ENCODE measurements at regions not wholly inside any gene's neighbourhood (a gene's known extent, or its start where the extent isn't known, plus 50 kb on each side); places are given as distances from the start of the nearest gene placed in this dataset.

DNA sequence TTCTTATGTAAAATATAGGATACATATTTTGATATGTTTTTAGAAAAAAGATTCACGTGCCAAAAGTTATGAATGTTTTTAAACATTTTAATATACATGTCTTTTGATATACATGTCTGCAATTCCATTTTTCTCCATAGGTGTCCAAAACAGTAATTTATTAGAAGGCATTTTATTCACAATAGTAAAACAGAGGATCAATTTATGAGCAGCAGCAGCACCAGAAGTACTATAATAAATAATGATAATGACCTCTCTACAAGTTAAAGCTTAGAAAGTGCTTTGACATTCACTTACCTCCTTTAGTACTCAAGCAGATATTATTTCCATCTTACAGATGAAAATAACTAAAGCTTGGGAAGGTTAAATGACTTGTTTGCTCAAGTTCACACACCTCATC lies 96.7 kb upstream of the DBX1 start:
- H3K4me3 ChIP-seq (ENCODE audit: control insufficient read depth, low read depth, low read length), result no peak overlapping the region
- DNase-seq (ENCODE audit: low read depth), result no peak
- TF ChIP-seq, protein P1, sequence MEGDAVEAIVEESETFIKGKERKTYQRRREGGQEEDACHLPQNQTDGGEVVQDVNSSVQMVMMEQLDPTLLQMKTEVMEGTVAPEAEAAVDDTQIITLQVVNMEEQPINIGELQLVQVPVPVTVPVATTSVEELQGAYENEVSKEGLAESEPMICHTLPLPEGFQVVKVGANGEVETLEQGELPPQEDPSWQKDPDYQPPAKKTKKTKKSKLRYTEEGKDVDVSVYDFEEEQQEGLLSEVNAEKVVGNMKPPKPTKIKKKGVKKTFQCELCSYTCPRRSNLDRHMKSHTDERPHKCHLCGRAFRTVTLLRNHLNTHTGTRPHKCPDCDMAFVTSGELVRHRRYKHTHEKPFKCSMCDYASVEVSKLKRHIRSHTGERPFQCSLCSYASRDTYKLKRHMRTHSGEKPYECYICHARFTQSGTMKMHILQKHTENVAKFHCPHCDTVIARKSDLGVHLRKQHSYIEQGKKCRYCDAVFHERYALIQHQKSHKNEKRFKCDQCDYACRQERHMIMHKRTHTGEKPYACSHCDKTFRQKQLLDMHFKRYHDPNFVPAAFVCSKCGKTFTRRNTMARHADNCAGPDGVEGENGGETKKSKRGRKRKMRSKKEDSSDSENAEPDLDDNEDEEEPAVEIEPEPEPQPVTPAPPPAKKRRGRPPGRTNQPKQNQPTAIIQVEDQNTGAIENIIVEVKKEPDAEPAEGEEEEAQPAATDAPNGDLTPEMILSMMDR (conservative IDR thresholded peaks at IDR 0.05; ENCODE audit: control insufficient read depth, insufficient read depth, low read depth, low read length), result no peak

DNA sequence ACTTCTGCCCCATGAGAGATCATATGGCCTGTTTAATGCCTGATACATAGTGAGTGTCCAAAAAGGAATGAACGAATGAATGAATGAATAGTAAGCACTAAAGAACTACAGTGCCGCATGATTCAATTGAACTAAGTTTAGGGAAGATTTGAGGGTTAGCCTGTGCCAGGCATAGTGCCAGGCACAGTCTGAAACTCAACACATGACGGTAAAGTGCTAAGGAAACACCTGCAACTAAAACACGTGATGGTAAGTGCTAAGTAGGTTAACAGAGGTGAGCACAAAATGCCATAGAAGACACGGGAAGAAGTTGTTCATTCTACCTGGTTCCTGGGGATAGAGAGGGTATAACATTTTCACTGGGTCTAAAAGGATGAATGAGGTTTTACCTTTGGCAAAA lies 93.5 kb upstream of the DBX1 start:
- TF ChIP-seq, protein P1 (conservative IDR thresholded peaks at IDR 0.05; ENCODE audit: control insufficient read depth, insufficient read depth, low read depth, low read length), result no peak
- no peak for DNase-seq (ENCODE audit: low read depth)
- H3K4me3 ChIP-seq (ENCODE audit: control insufficient read depth, low read depth, low read length), result no peak overlapping the region

DNA sequence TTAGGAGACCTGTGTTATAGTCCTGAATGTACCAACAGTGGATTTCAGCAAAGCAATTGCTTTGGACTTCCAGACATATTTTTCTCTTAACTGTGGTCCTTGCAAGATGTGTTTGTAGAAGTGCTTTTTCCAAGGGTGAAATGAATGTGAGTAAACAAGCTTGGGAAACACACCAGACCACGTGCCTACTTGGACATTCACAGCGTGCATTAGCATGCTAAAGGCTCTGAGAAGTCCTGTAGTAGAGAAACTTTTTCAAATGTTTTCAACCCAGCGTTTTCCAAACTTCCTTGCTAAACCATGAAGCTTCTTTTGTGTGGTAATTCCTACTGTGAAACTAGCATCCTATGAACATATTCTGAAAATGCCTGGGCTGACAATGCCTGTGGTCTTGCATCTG lies 91.2 kb upstream of the DBX1 start:
- TF ChIP-seq, protein P1 (conservative IDR thresholded peaks at IDR 0.05; ENCODE audit: control insufficient read depth, insufficient read depth, low read depth, low read length), result no peak
- H3K4me3 ChIP-seq (ENCODE audit: control insufficient read depth, low read depth, low read length), result no peak overlapping the region
- no peak for DNase-seq (ENCODE audit: low read depth)

DNA sequence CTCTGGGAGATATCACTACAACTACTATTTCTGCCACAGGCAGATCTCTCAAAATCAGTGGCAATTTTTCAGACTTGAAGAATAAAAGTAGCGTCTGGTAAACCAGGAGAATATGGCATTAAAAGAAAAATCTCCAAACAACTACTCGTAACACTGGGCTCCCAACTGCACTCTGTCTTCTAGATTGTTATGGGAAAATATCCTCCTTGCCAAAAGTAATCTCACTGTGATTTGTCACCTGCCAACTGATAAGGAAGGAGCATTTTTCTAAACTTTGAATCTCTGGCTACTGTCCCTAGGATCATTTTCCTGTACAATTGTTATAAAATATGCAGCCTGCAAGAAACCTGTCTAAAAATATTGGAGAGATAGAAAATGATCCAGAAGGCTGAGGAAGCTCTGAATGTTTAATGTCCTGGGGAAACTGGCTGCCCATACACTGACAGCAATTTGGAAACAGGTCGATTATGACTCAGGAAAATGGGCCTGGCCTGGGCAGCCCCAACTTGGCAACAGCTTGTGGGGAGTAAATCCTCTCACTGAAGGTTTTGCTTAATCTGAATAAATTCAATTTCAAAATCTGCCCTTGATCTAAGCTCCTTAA lies 90.5 kb upstream of the DBX1 start:
- TF ChIP-seq, protein P1 (conservative IDR thresholded peaks at IDR 0.05; ENCODE audit: control insufficient read depth, insufficient read depth, low read depth, low read length), result no peak
- H3K4me3 ChIP-seq (ENCODE audit: control insufficient read depth, low read depth, low read length), result no peak overlapping the region
- no peak for DNase-seq (ENCODE audit: low read depth)

DNA sequence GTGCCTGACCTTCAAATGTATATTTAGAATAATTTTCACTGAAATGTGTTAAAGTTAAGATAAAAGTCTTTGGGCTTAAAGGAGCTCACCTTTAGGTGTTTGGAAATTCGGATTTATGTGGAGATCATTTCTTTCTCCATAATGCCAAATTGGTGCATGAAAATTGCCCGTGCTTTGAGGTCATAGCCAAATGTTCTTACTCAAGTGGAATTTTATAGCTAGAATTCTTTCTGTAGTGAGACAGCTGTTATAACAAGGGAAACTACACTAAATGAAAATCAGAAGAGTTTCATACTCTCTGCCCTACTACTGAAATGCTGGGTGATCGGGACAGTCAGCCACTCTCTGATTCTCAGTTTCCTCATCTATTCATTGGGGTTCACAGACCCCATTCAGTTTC lies 89.5 kb upstream of the DBX1 start:
- no peak overlapping the region for H3K4me3 ChIP-seq (ENCODE audit: control insufficient read depth, low read depth, low read length)
- TF ChIP-seq, protein P1 (conservative IDR thresholded peaks at IDR 0.05; ENCODE audit: control insufficient read depth, insufficient read depth, low read depth, low read length), result no peak
- DNase-seq (ENCODE audit: low read depth), result no peak

DNA sequence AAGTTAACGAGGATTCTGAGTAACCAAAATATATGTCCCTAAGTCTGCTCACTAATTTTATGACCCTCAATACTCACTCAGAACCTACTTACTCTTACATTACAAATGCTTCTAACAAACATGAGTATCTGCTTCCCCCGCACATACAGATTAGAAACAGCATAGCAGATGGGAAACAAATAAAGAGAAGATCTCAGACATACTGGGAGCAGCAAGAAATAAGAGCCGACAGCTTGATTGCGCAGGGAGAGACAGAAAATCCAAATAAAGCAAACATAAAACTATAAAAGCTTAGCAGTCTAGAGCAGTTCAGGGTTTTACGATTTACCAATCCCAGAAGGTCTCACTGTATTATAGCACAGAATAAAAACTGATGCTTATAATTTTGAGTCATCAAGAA lies 89.1 kb upstream of the DBX1 start:
- TF ChIP-seq, protein P1 (conservative IDR thresholded peaks at IDR 0.05; ENCODE audit: control insufficient read depth, insufficient read depth, low read depth, low read length), result no peak
- DNase-seq (ENCODE audit: low read depth), result no peak
- no peak overlapping the region for H3K4me3 ChIP-seq (ENCODE audit: control insufficient read depth, low read depth, low read length)

DNA sequence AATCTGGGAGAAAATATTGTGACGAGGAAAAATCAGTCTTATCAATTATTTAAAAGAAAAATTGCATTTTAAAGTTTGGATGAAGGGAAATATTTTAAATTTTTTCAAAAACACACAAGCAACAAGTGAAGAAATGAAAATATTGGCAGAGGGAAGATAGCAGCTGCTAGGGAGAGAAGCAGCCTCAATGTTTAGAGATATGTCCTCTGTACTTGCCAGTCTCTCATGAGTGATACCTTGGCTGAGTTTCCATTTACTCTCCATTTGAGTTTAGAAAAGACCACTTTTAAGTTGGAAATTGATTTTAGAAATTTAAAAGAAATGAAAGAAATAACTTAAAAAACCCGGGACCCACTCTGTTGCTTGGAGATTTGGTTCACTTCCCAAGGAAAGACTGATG lies 88.6 kb upstream of the DBX1 start:
- DNase-seq (ENCODE audit: low read depth), result no peak
- TF ChIP-seq, protein P1 (conservative IDR thresholded peaks at IDR 0.05; ENCODE audit: control insufficient read depth, insufficient read depth, low read depth, low read length), result no peak
- no peak overlapping the region for H3K4me3 ChIP-seq (ENCODE audit: control insufficient read depth, low read depth, low read length)

Measured in fibroblast of mammary gland (primary cell).